ENCODE measurements at regions not wholly inside any gene's neighbourhood (a gene's known extent, or its start where the extent isn't known, plus 50 kb on each side); places are given as distances from the start of the nearest gene placed in this dataset.

DNA sequence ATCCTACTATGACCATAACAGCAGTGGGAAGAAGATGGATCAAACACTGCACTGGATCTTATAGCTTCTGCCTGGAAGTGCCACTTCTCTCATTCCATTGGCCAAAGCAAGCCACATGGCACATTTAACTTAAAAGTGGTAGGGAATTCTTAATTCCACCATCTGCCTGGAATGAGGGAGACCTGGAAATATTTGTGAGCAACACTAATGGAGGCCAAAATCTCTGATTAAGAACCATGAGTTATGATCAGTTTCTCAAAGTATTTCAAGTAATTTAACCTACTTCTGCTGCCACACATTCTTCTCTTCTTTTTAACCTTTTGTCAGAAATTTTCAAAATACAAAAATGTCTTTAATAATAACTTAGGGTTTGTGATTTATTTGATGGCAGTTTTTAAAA, 154.0 kb upstream of the C1orf87 start:
- Histone ChIP-seq H2AFZ (ENCODE audit: low read depth, low read length, poor library complexity, severe bottlenecking) (peak overlapping the region; percentile 46), H3K4me1 (ENCODE audit: control insufficient read depth in 1 of 2, insufficient read depth in 2 of 2, low read length in 2 of 2) (peaks cover 4 to 12% of the 10 kb centered on the region in 2 experiments; a peak in 3 of 4 replicates), H3K27ac (ENCODE audit: low read depth, low read length) (no peak overlapping the region; the same call in 1 of the 2 replicates), H3K36me3 (ENCODE audit: control insufficient read depth in 1 of 2, insufficient read depth in 2 of 2, low read length in 2 of 2) (no peaks in the 10 kb centered on the region), H3K79me2 (ENCODE audit: insufficient read depth, low read length) (no peaks in the 10 kb centered on the region), H3K9me3 (ENCODE audit: control insufficient read depth in 1 of 2, insufficient read depth in 1 of 2, low read depth in 1 of 2, low read length in 2 of 2) (no peaks in the 10 kb centered on the region; a peak in 1 of 4 replicates), H3K4me3 (replicated peaks in 1 of 2; ENCODE audit: low read depth in 1 of 2, low read length in 2 of 2) (no peak overlapping the region), H3K4me2 (ENCODE audit: low read length) (peak overlapping the region; percentile 27; the same call in 1 of the 2 replicates), H4K20me1 (ENCODE audit: insufficient read depth) (no peaks in the 10 kb centered on the region), H3K9me2 (ENCODE audit: insufficient read depth) (no peaks in the 10 kb centered on the region), H3K9ac (ENCODE audit: low read length) (no peak overlapping the region), H3K27me3 (ENCODE audit: insufficient read depth, low read length) (no peaks in the 10 kb centered on the region)
- intact Hi-C loops (cut with micrococcal nuclease), result no loop called here
- ChIA-PET RAD21 (ENCODE audit: low non-redundant PET in 1 of 2, low total read pairs in 2 of 2, uncharacterized antibody in 2 of 2, unreplicated experiment in 2 of 2) (no interaction called here), POLR2A (no interaction called here), CTCF (no interaction called here)
- ATAC-seq (no peak), DNase-seq (ENCODE audit: low read depth, low spot score) (no peak)
- BruUV-seq (replicated peaks), result no TSS peak
- TF ChIP-seq CEBPB (IDR thresholded peaks at IDR 0.05; ENCODE audit: low read depth) (no peak), SIN3A (IDR thresholded peaks at IDR 0.05; ENCODE audit: low read depth) (no peak), SRF (IDR thresholded peaks at IDR 0.05; ENCODE audit: low read depth) (no peak), TCF7L2 (IDR thresholded peaks at IDR 0.05; ENCODE audit: borderline replicate concordance, extremely low read depth, insufficient read depth, insufficient read length) (no peak), SP1 (IDR thresholded peaks at IDR 0.05; ENCODE audit: low read depth) (no peak), ZFX (IDR thresholded peaks at IDR 0.05) (no peak), JUND (IDR thresholded peaks at IDR 0.05) (no peak), RAD21 (IDR thresholded peaks at IDR 0.05; ENCODE audit: low read depth) (no peak), FOSL1 (IDR thresholded peaks at IDR 0.05; ENCODE audit: low read depth) (no peak)
- TF ChIP-seq, protein P1, sequence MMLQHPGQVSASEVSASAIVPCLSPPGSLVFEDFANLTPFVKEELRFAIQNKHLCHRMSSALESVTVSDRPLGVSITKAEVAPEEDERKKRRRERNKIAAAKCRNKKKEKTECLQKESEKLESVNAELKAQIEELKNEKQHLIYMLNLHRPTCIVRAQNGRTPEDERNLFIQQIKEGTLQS (IDR thresholded peaks at IDR 0.05), result no peak
- TF ChIP-seq, protein P2, sequence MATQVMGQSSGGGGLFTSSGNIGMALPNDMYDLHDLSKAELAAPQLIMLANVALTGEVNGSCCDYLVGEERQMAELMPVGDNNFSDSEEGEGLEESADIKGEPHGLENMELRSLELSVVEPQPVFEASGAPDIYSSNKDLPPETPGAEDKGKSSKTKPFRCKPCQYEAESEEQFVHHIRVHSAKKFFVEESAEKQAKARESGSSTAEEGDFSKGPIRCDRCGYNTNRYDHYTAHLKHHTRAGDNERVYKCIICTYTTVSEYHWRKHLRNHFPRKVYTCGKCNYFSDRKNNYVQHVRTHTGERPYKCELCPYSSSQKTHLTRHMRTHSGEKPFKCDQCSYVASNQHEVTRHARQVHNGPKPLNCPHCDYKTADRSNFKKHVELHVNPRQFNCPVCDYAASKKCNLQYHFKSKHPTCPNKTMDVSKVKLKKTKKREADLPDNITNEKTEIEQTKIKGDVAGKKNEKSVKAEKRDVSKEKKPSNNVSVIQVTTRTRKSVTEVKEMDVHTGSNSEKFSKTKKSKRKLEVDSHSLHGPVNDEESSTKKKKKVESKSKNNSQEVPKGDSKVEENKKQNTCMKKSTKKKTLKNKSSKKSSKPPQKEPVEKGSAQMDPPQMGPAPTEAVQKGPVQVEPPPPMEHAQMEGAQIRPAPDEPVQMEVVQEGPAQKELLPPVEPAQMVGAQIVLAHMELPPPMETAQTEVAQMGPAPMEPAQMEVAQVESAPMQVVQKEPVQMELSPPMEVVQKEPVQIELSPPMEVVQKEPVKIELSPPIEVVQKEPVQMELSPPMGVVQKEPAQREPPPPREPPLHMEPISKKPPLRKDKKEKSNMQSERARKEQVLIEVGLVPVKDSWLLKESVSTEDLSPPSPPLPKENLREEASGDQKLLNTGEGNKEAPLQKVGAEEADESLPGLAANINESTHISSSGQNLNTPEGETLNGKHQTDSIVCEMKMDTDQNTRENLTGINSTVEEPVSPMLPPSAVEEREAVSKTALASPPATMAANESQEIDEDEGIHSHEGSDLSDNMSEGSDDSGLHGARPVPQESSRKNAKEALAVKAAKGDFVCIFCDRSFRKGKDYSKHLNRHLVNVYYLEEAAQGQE (IDR thresholded peaks at IDR 0.05; ENCODE audit: low read depth), result no peak
- TF ChIP-seq, protein P3, sequence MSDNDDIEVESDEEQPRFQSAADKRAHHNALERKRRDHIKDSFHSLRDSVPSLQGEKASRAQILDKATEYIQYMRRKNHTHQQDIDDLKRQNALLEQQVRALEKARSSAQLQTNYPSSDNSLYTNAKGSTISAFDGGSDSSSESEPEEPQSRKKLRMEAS (IDR thresholded peaks at IDR 0.05), result no peak
- TF ChIP-seq, protein P4, sequence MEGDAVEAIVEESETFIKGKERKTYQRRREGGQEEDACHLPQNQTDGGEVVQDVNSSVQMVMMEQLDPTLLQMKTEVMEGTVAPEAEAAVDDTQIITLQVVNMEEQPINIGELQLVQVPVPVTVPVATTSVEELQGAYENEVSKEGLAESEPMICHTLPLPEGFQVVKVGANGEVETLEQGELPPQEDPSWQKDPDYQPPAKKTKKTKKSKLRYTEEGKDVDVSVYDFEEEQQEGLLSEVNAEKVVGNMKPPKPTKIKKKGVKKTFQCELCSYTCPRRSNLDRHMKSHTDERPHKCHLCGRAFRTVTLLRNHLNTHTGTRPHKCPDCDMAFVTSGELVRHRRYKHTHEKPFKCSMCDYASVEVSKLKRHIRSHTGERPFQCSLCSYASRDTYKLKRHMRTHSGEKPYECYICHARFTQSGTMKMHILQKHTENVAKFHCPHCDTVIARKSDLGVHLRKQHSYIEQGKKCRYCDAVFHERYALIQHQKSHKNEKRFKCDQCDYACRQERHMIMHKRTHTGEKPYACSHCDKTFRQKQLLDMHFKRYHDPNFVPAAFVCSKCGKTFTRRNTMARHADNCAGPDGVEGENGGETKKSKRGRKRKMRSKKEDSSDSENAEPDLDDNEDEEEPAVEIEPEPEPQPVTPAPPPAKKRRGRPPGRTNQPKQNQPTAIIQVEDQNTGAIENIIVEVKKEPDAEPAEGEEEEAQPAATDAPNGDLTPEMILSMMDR (IDR thresholded peaks at IDR 0.05 in 2 of 3, conservative IDR thresholded peaks at IDR 0.05 in 1 of 3; ENCODE audit: borderline replicate concordance in 1 of 3, insufficient read depth in 1 of 3, low read depth in 2 of 3, low read length in 2 of 3), result no peak

All from HCT116 (cell line).